Loucy (cell line): ENCODE measurements at regions not wholly inside any gene's neighbourhood (a gene's known extent, or its start where the extent isn't known, plus 50 kb on each side); places are given as distances from the start of the nearest gene placed in this dataset.

Experiments
- CTCF ChIP-seq: fragments of 200-600 bp; sonication (generic); conservative IDR thresholded peaks from 2 replicates; pipeline ENCODE4 v1.5.1; 2014; ENCODE audit warnings: mild to moderate bottlenecking, antibody characterized with exemption, low read length
- EZH2phosphoT487 ChIP-seq: fragments of 200-600 bp; IDR thresholded peaks from 2 replicates; pipeline ENCODE4 v1.6.1; 2018; ENCODE audit warnings: antibody characterized with exemption, mild to moderate bottlenecking, moderate library complexity, borderline replicate concordance

- TF ChIP-seq CTCF (no peak), EZH2phosphoT487 (no peak)
Observed at GRCh38 chr10:78634835-78635234, 433.9 kb upstream of the ZMIZ1 start.
